HepG2 (cell line): ENCODE measurements at regions not wholly inside any gene's neighbourhood (a gene's known extent, or its start where the extent isn't known, plus 50 kb on each side); places are given as distances from the start of the nearest gene placed in this dataset.

Source experiments
- ATAC-seq: fragments of 200-7000 bp; cut with Tn5 transposase; 3 replicates; pipeline ENCODE4 v1.9.1; 2020; ENCODE audit warnings: mild to moderate bottlenecking, moderate library complexity
- BruUV-seq: library from RNA; stranded (reverse); fragments of 400-500 nt; replicated peaks from 2 replicates; lab custom pipeline; 2021; lab: Mats Ljungman, UMichigan
- CTCF ChIA-PET: fragments of 300-600 bp; formaldehyde crosslinking; extraction: SDS; loops from one replicate; lab custom pipeline; 2021; ENCODE audit warnings: low total read pairs, inconsistent platforms, low intra/inter-chr PET ratio; lab: Yijun Ruan, JAX
- POLR2A ChIA-PET: fragments of 350-600 bp; sonication (Branson Sonifier 250); formaldehyde crosslinking; loops from one replicate; lab custom pipeline; 2020; ENCODE audit warnings: antibody characterized with exemption, inconsistent platforms; lab: Yijun Ruan, JAX
- DNase-seq: peaks from one replicate; pipeline ENCODE4 v3.0.0-alpha.2; 2015; ENCODE audit warnings: low spot score
- FAIRE-seq: peaks from 3 replicates; lab custom pipeline; 2011; peaks lifted over from hg19 to GRCh38; lab: Jason Lieb, UNC
- H2AFZ ChIP-seq: one replicate; pipeline ENCODE4 v1.6.1; 2011; ENCODE audit warnings: low read length, inconsistent platforms
- H3K27ac ChIP-seq: fragments of 300-600 bp; 3 replicates; pipeline ENCODE4 v1.8.0; 2011; ENCODE audit warnings: mixed run types, mild to moderate bottlenecking, mixed read lengths, low read length, inconsistent platforms; ENCODE audit not compliant: insufficient read depth; ENCODE audit errors: extremely low read length
- H3K27me3 ChIP-seq, 2 experiments: fragments of 200-600 bp in 1 of 2; 2 replicates in 1 of 2; 3 replicates in 1 of 2; pipeline versions ENCODE4 v1.6.0 to v1.8.0; 2011; ENCODE audit warnings: low read length in 2 of 2, mild to moderate bottlenecking in 2 of 2, moderate library complexity in 2 of 2, inconsistent platforms in 1 of 2; ENCODE audit not compliant: insufficient read depth in 2 of 2, control insufficient read depth in 1 of 2
- H3K36me3 ChIP-seq, 2 experiments: fragments of 200-600 bp in 1 of 2; replicated peaks in 1 of 2; 2 replicates in 1 of 2; 3 replicates in 1 of 2; pipeline versions ENCODE4 v1.5.1 to v1.8.0; 2011; ENCODE audit warnings: low read length in 2 of 2, inconsistent platforms in 1 of 2; ENCODE audit not compliant: insufficient read depth in 2 of 2, control insufficient read depth in 1 of 2
- H3K4me1 ChIP-seq: 2 replicates; pipeline ENCODE4 v1.5.1; 2012; ENCODE audit warnings: low read length, inconsistent platforms; ENCODE audit not compliant: insufficient read depth
- H3K4me2 ChIP-seq: 2 replicates; pipeline ENCODE4 v1.6.0; 2011; ENCODE audit warnings: low read depth, low read length, inconsistent platforms
- H3K4me3 ChIP-seq, 3 experiments: fragments of 200-600 bp in 1 of 3; sonication (generic), shearing (Covaris generic) in 1 of 3; replicated peaks in 1 of 3; 2 replicates each; pipeline ENCODE4 v1.5.1; 2011 to 2016; ENCODE audit warnings: low read length in 3 of 3, inconsistent platforms in 2 of 3, low read depth in 2 of 3, mild to moderate bottlenecking in 2 of 3, control low read depth in 1 of 3, mixed read lengths in 1 of 3; ENCODE audit not compliant: insufficient read depth in 1 of 3
- H3K79me2 ChIP-seq: one replicate; pipeline ENCODE4 v1.6.1; 2011; ENCODE audit warnings: low read length, inconsistent platforms; ENCODE audit not compliant: insufficient read depth
- H3K9ac ChIP-seq: 2 replicates; pipeline ENCODE4 v1.6.0; 2011; ENCODE audit warnings: mild to moderate bottlenecking, low read depth, low read length, inconsistent platforms; ENCODE audit not compliant: insufficient read depth
- H3K9me3 ChIP-seq: 2 replicates; pipeline ENCODE4 v1.5.1; 2012; ENCODE audit warnings: mild to moderate bottlenecking, low read length
- H4K20me1 ChIP-seq: 2 replicates; pipeline ENCODE4 v1.6.0; 2011; ENCODE audit warnings: inconsistent platforms, mild to moderate bottlenecking, low read length, moderate library complexity; ENCODE audit not compliant: insufficient read depth
- BCLAF1 ChIP-seq: fragments of 450-650 bp; IDR thresholded peaks from 2 replicates; pipeline ENCODE4 v1.6.1; 2017; ENCODE audit warnings: mild to moderate bottlenecking
- CBX1 ChIP-seq: IDR thresholded peaks from one replicate; pipeline ENCODE4 v1.6.1; 2016; ENCODE audit warnings: antibody characterized with exemption, low read depth
- CEBPB ChIP-seq: IDR thresholded peaks from 2 replicates; pipeline ENCODE4 v1.6.1; 2011; ENCODE audit warnings: low read depth, low read length, improper control_type of control experiment, borderline replicate concordance
- KLF6 ChIP-seq: IDR thresholded peaks from 2 replicates; pipeline ENCODE4 v1.8.0; 2016; ENCODE audit warnings: missing biosample characterization, missing genetic modification reagents
- MYC ChIP-seq: sonication (generic); formaldehyde crosslinking; IDR thresholded peaks from 2 replicates; pipeline ENCODE4 v1.9.0; 2021; ENCODE audit warnings: missing genetic modification reagents, borderline replicate concordance
- NFYB ChIP-seq: sonication (generic); formaldehyde crosslinking; IDR thresholded peaks from 2 replicates; pipeline ENCODE4 v1.4.0; 2020; ENCODE audit warnings: missing genetic modification reagents
- REXO4 ChIP-seq: sonication (generic); formaldehyde crosslinking; IDR thresholded peaks from 2 replicates; pipeline ENCODE4 v1.8.0; 2022; ENCODE audit warnings: missing genetic modification reagents, mild to moderate bottlenecking, borderline replicate concordance
- SNAPC4 ChIP-seq: sonication (generic); formaldehyde crosslinking; IDR thresholded peaks from 2 replicates; pipeline ENCODE4 v1.4.0; 2020; ENCODE audit warnings: mild to moderate bottlenecking, missing genetic modification reagents
- ZNF382 ChIP-seq: sonication (generic); formaldehyde crosslinking; IDR thresholded peaks from 2 replicates; pipeline ENCODE4 v1.5.0; 2020; ENCODE audit warnings: missing genetic modification reagents, mild to moderate bottlenecking, borderline replicate concordance
- WGBS: methylation state at CpG from one replicate; pipeline ENCODE4 v1.1.6; 2017; ENCODE audit warnings: low lambda C conversion rate; 5-methylcytosine and 5-hydroxymethylcytosine counted together
- in situ Hi-C: cut with HindIII; loops from 2 replicates; pipeline ENCODE4 v1.10.0; 2017; ENCODE audit warnings: low pct_unique_long_range_greater_than_20kb; ENCODE audit not compliant: extremely low pct_ligation_motif_present
- intact Hi-C: fragments of 100-400 bp; cut with micrococcal nuclease; formaldehyde crosslinking; loops from one replicate; pipeline ENCODE4 v1.10.0; 2022; ENCODE audit not compliant: unreplicated experiment
- TF ChIP-seq, protein P1 (sequence below): sonication (generic); formaldehyde crosslinking; IDR thresholded peaks from 2 replicates; pipeline ENCODE4 v1.4.0; 2020; ENCODE audit warnings: missing genetic modification reagents, low read depth, mild to moderate bottlenecking, borderline replicate concordance
- TF ChIP-seq, protein P2 (sequence below): sonication (generic); formaldehyde crosslinking; IDR thresholded peaks from 2 replicates; pipeline ENCODE4 v1.9.0; 2021; ENCODE audit warnings: missing genetic modification reagents, mild to moderate bottlenecking, borderline replicate concordance
- TF ChIP-seq, protein P3 (sequence below): sonication (generic); formaldehyde crosslinking; IDR thresholded peaks from 2 replicates; pipeline ENCODE4 v1.4.0; 2020; ENCODE audit warnings: missing genetic modification reagents

- 40% methylated on average over 1 of the region's 1 CpG for WGBS
- ChIA-PET POLR2A (no interaction called here), CTCF (no interaction called here)
- Histone ChIP-seq H3K4me2 (no peak overlapping the region), H3K27me3 (no peaks in the 10 kb centered on the region), H3K79me2 (no peaks in the 10 kb centered on the region), H3K4me3 (no peak overlapping the region), H3K4me1 (no peaks in the 10 kb centered on the region; the same call in 1 of the 2 replicates), H3K36me3 (no peaks in the 10 kb centered on the region), H3K9ac (no peak overlapping the region), H3K9me3 (no peaks in the 10 kb centered on the region), H3K27ac (no peak overlapping the region), H4K20me1 (no peaks in the 10 kb centered on the region), H2AFZ (no peak overlapping the region)
- ATAC-seq = no peak
- FAIRE-seq = no peak
- intact Hi-C loops (no loop called here), in situ Hi-C loops (loop anchor here (25.0 kb wide), 1 partner anchor 235 kb away; no protein-coding TSS in a partner anchor)
- no TSS peak for BruUV-seq
- DNase-seq = no peak
- TF ChIP-seq SNAPC4 (CRISPR knock-in tag) (no peak), CEBPB (no peak), REXO4 (CRISPR knock-in tag) (no peak), KLF6 (CRISPR knock-in tag) (no peak), ZNF382 (CRISPR knock-in tag) (no peak), BCLAF1 (no peak), MYC (no peak), CBX1 (no peak), NFYB (CRISPR knock-in tag) (no peak)
- TF ChIP-seq, protein P1, sequence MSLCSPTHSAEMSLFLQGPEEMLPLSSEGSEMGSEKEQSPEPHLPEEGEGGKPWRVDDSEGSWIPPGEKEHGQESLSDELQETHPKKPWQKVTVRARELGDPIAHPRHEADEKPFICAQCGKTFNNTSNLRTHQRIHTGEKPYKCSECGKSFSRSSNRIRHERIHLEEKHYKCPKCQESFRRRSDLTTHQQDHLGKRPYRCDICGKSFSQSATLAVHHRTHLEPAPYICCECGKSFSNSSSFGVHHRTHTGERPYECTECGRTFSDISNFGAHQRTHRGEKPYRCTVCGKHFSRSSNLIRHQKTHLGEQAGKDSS (CRISPR knock-in tag) = no peak
- TF ChIP-seq, protein P2, sequence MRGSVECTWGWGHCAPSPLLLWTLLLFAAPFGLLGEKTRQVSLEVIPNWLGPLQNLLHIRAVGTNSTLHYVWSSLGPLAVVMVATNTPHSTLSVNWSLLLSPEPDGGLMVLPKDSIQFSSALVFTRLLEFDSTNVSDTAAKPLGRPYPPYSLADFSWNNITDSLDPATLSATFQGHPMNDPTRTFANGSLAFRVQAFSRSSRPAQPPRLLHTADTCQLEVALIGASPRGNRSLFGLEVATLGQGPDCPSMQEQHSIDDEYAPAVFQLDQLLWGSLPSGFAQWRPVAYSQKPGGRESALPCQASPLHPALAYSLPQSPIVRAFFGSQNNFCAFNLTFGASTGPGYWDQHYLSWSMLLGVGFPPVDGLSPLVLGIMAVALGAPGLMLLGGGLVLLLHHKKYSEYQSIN = no peak
- TF ChIP-seq, protein P3, sequence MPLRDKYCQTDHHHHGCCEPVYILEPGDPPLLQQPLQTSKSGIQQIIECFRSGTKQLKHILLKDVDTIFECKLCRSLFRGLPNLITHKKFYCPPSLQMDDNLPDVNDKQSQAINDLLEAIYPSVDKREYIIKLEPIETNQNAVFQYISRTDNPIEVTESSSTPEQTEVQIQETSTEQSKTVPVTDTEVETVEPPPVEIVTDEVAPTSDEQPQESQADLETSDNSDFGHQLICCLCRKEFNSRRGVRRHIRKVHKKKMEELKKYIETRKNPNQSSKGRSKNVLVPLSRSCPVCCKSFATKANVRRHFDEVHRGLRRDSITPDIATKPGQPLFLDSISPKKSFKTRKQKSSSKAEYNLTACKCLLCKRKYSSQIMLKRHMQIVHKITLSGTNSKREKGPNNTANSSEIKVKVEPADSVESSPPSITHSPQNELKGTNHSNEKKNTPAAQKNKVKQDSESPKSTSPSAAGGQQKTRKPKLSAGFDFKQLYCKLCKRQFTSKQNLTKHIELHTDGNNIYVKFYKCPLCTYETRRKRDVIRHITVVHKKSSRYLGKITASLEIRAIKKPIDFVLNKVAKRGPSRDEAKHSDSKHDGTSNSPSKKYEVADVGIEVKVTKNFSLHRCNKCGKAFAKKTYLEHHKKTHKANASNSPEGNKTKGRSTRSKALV = no peak
Measured at GRCh38 chr4:25527034-25527433, 128.6 kb upstream of the SLC34A2 start.
